HCT116 (cell line): ENCODE measurements at regions not wholly inside any gene's neighbourhood (a gene's known extent, or its start where the extent isn't known, plus 50 kb on each side); places are given as distances from the start of the nearest gene placed in this dataset.

ENCODE experiments used
- EZH2 ChIP-seq: fragments of 200-600 bp; sonication (generic); IDR thresholded peaks from 2 replicates; pipeline ENCODE4 v1.6.1; 2017; ENCODE audit warnings: antibody characterized with exemption, mixed run types
- EZH2phosphoT487 ChIP-seq: fragments of 200-600 bp; IDR thresholded peaks from 2 replicates; pipeline ENCODE4 v1.6.1; 2018; ENCODE audit warnings: antibody characterized with exemption, borderline replicate concordance
- POLR2A ChIP-seq: IDR thresholded peaks from 2 replicates; pipeline ENCODE4 v1.7.0; 2011; ENCODE audit warnings: borderline replicate concordance; ENCODE audit not compliant: insufficient read depth, insufficient read length; ENCODE audit errors: extremely low read depth
- POLR2AphosphoS5 ChIP-seq: IDR thresholded peaks from 2 replicates; pipeline ENCODE4 v1.6.1; 2011; ENCODE audit warnings: mild to moderate bottlenecking, low read depth, low read length, moderate library complexity
- RAD21 ChIP-seq: IDR thresholded peaks from 2 replicates; pipeline ENCODE4 v1.6.1; 2012; ENCODE audit warnings: low read depth, mild to moderate bottlenecking
- YY1 ChIP-seq: IDR thresholded peaks from 2 replicates; pipeline ENCODE4 v1.6.1; 2011; ENCODE audit warnings: low read length, low read depth, moderate library complexity, mild to moderate bottlenecking; ENCODE audit not compliant: insufficient replicate concordance; ENCODE audit errors: extremely low read depth
- ZBTB33 ChIP-seq: IDR thresholded peaks from 2 replicates; pipeline ENCODE4 v1.6.1; 2011; ENCODE audit warnings: mild to moderate bottlenecking, low read length, moderate library complexity; ENCODE audit not compliant: insufficient replicate concordance; ENCODE audit errors: extremely low read depth
- ZNF274 ChIP-seq: fragments of 200-500 bp; sonication (Bioruptor generic); IDR thresholded peaks from 2 replicates; pipeline ENCODE4 v1.6.1; 2014; ENCODE audit warnings: mild to moderate bottlenecking, low read depth, low read length, inconsistent platforms
- TF ChIP-seq, protein P1 (sequence below), 3 experiments: fragments of 200-600 bp in 1 of 3; sonication (generic) in 1 of 3; IDR thresholded peaks in 2 of 3; conservative IDR thresholded peaks in 1 of 3; 2 replicates each; pipeline ENCODE4 v1.5.1; 2012 to 2017; ENCODE audit warnings: low read depth in 2 of 3, low read length in 2 of 3, antibody characterized with exemption in 1 of 3, borderline replicate concordance in 1 of 3, control low read depth in 1 of 3, mild to moderate bottlenecking in 1 of 3, mixed read lengths in 1 of 3, mixed run types in 1 of 3, moderate library complexity in 1 of 3; ENCODE audit not compliant: insufficient read depth in 1 of 3
- TF ChIP-seq, protein P2 (sequence below): IDR thresholded peaks from 2 replicates; pipeline ENCODE4 v1.6.1; 2012; ENCODE audit warnings: low read depth
- TF ChIP-seq, protein P3 (sequence below): IDR thresholded peaks from 2 replicates; pipeline ENCODE4 v1.6.1; 2012

DNA sequence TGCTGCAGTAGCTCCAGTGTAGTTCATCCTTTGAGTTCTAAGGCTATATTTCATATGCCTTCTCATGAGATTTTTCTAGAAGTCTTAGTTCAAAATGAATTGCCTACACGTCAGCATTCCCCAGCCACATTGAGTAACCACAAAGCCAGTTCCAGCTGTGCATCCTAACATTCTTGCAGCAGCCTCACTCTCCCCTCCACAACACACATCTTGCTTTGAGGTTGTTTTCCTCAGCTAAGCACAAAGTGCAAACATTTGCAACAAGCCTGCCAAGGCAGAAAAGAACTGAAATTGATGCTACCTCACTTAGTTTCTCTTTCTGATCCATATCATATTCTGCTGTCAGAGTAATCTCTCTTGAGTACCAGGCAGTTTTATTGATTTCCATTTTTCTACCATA is 160.7 kb upstream of the KCNQ5 start:
- TF ChIP-seq, protein P1, sequence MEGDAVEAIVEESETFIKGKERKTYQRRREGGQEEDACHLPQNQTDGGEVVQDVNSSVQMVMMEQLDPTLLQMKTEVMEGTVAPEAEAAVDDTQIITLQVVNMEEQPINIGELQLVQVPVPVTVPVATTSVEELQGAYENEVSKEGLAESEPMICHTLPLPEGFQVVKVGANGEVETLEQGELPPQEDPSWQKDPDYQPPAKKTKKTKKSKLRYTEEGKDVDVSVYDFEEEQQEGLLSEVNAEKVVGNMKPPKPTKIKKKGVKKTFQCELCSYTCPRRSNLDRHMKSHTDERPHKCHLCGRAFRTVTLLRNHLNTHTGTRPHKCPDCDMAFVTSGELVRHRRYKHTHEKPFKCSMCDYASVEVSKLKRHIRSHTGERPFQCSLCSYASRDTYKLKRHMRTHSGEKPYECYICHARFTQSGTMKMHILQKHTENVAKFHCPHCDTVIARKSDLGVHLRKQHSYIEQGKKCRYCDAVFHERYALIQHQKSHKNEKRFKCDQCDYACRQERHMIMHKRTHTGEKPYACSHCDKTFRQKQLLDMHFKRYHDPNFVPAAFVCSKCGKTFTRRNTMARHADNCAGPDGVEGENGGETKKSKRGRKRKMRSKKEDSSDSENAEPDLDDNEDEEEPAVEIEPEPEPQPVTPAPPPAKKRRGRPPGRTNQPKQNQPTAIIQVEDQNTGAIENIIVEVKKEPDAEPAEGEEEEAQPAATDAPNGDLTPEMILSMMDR (IDR thresholded peaks at IDR 0.05 in 2 of 3, conservative IDR thresholded peaks at IDR 0.05 in 1 of 3; ENCODE audit: borderline replicate concordance in 1 of 3, insufficient read depth in 1 of 3, low read depth in 2 of 3, low read length in 2 of 3) = no peak
- TF ChIP-seq POLR2AphosphoS5 (no peak), YY1 (no peak), ZBTB33 (no peak), POLR2A (no peak), EZH2 (no peak), RAD21 (no peak), EZH2phosphoT487 (no peak), ZNF274 (no peak)
- TF ChIP-seq, protein P2, sequence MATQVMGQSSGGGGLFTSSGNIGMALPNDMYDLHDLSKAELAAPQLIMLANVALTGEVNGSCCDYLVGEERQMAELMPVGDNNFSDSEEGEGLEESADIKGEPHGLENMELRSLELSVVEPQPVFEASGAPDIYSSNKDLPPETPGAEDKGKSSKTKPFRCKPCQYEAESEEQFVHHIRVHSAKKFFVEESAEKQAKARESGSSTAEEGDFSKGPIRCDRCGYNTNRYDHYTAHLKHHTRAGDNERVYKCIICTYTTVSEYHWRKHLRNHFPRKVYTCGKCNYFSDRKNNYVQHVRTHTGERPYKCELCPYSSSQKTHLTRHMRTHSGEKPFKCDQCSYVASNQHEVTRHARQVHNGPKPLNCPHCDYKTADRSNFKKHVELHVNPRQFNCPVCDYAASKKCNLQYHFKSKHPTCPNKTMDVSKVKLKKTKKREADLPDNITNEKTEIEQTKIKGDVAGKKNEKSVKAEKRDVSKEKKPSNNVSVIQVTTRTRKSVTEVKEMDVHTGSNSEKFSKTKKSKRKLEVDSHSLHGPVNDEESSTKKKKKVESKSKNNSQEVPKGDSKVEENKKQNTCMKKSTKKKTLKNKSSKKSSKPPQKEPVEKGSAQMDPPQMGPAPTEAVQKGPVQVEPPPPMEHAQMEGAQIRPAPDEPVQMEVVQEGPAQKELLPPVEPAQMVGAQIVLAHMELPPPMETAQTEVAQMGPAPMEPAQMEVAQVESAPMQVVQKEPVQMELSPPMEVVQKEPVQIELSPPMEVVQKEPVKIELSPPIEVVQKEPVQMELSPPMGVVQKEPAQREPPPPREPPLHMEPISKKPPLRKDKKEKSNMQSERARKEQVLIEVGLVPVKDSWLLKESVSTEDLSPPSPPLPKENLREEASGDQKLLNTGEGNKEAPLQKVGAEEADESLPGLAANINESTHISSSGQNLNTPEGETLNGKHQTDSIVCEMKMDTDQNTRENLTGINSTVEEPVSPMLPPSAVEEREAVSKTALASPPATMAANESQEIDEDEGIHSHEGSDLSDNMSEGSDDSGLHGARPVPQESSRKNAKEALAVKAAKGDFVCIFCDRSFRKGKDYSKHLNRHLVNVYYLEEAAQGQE = no peak
- TF ChIP-seq, protein P3, sequence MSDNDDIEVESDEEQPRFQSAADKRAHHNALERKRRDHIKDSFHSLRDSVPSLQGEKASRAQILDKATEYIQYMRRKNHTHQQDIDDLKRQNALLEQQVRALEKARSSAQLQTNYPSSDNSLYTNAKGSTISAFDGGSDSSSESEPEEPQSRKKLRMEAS = no peak
